Testis (tissue), 2 donors: ENCODE measurements at regions not wholly inside any gene's neighbourhood (a gene's known extent, or its start where the extent isn't known, plus 50 kb on each side); places are given as distances from the start of the nearest gene placed in this dataset.

ENCODE experiments used
- DNase-seq: peaks from one replicate; pipeline ENCODE4 v3.0.0-alpha.2; 2019
- H3K27ac ChIP-seq, 2 donors: fragments of 200-600 bp; sonication (generic); one replicate each; pipeline ENCODE4 v1.5.1; 2019
- H3K27me3 ChIP-seq: fragments of 200-600 bp; sonication (generic); one replicate; pipeline ENCODE4 v1.5.1; 2019
- H3K36me3 ChIP-seq: fragments of 200-600 bp; sonication (generic); one replicate; pipeline ENCODE4 v1.5.1; 2017; ENCODE audit warnings: low read depth; ENCODE audit errors: missing control alignments
- H3K4me1 ChIP-seq: fragments of 200-600 bp; sonication (generic); one replicate; pipeline ENCODE4 v1.5.1; 2019
- H3K4me3 ChIP-seq, 2 donors: fragments of 200-600 bp; sonication (generic); one replicate each; pipeline ENCODE4 v1.5.1; 2017 to 2019
- H3K9me3 ChIP-seq: fragments of 200-600 bp; sonication (generic); one replicate; pipeline ENCODE4 v1.5.1; 2017
- POLR2A ChIP-seq: fragments of 450-650 bp; IDR thresholded peaks from one replicate; pipeline ENCODE4 v1.6.1; 2017; ENCODE audit warnings: antibody characterized with exemption, mild to moderate bottlenecking, moderate library complexity
- WGBS, 2 donors: methylation state at CpG; one replicate each; pipeline ENCODE4 v1.1.5; 2018; 5-methylcytosine and 5-hydroxymethylcytosine counted together
- intact Hi-C: fragments of 100-400 bp; cut with DNase I; formaldehyde crosslinking; loops from one replicate; pipeline ENCODE4 v1.15.1; 2023; ENCODE audit warnings: low total_unique reads
- TF ChIP-seq, protein P1 (sequence below), 3 experiments: fragments of 450-650 bp in 2 of 3; fragments of 200-600 bp in 1 of 3; sonication (generic) in 1 of 3; IDR thresholded peaks; one replicate each; pipeline ENCODE4 v1.5.1; 2016 to 2019; ENCODE audit warnings: antibody characterized with exemption in 3 of 3, mild to moderate bottlenecking in 2 of 3, moderate library complexity in 1 of 3

DNA sequence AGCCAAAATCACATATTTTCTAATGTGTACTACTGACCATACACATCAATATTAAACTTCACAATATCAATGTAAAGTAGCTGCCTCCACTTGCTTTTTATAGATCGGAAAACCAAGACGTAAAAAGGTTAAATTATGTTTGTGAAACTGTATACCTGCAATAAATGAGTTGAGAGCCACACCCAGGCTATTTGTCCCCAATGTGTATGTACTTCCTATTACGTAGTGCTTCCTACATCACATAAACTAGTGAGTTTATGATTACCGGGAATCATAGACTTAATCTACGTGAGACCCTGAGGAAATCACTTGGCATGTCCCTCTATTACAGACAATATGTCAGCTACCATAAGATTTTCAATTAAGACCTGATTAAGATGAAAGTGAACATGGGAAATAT, 903.4 kb downstream of the RAB28 start:
- WGBS, 2 donors = 95 to 97% methylated on average over 5 of the region's 5 CpGs
- no peak for TF ChIP-seq POLR2A
- TF ChIP-seq, protein P1, sequence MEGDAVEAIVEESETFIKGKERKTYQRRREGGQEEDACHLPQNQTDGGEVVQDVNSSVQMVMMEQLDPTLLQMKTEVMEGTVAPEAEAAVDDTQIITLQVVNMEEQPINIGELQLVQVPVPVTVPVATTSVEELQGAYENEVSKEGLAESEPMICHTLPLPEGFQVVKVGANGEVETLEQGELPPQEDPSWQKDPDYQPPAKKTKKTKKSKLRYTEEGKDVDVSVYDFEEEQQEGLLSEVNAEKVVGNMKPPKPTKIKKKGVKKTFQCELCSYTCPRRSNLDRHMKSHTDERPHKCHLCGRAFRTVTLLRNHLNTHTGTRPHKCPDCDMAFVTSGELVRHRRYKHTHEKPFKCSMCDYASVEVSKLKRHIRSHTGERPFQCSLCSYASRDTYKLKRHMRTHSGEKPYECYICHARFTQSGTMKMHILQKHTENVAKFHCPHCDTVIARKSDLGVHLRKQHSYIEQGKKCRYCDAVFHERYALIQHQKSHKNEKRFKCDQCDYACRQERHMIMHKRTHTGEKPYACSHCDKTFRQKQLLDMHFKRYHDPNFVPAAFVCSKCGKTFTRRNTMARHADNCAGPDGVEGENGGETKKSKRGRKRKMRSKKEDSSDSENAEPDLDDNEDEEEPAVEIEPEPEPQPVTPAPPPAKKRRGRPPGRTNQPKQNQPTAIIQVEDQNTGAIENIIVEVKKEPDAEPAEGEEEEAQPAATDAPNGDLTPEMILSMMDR (IDR thresholded peaks at IDR 0.05) = no peak
- Histone ChIP-seq H3K4me1 (no peaks in the 10 kb centered on the region), H3K27ac (no peak overlapping the region), H3K27me3 (no peaks in the 10 kb centered on the region), H3K4me3 (no peak overlapping the region), H3K9me3 (no peaks in the 10 kb centered on the region), H3K36me3 (no peaks in the 10 kb centered on the region)
- intact Hi-C loops = no loop called here
- DNase-seq = no peak

DNA sequence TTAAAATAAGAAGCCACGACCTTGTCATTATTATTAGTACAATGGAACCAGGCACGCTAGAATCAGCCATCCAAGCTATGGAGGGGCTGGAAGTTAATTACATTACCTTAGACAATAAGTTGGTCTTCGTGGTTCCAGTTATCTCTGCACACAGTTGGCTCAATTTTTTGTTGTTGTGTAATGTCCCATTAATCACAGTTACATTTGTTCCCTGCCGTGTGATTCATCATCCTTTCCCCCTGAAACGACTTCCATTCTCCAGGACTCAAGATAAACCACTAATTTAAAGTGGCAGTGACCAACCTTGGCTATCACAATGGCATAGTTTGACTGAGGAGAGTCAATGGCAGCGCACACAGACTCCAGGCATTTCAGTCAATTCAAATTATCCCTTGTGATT, 905.0 kb downstream of the RAB28 start:
- WGBS, 2 donors = 57 to 58% methylated on average over 6 of the region's 6 CpGs
- TF ChIP-seq, protein P1 (IDR thresholded peaks at IDR 0.05) = no peak
- no peak for TF ChIP-seq POLR2A
- Histone ChIP-seq H3K36me3 (no peaks in the 10 kb centered on the region), H3K4me3 (no peak overlapping the region), H3K27ac (no peak overlapping the region), H3K4me1 (no peaks in the 10 kb centered on the region), H3K27me3 (no peaks in the 10 kb centered on the region), H3K9me3 (no peaks in the 10 kb centered on the region)
- DNase-seq = no peak
- intact Hi-C loops = no loop called here

DNA sequence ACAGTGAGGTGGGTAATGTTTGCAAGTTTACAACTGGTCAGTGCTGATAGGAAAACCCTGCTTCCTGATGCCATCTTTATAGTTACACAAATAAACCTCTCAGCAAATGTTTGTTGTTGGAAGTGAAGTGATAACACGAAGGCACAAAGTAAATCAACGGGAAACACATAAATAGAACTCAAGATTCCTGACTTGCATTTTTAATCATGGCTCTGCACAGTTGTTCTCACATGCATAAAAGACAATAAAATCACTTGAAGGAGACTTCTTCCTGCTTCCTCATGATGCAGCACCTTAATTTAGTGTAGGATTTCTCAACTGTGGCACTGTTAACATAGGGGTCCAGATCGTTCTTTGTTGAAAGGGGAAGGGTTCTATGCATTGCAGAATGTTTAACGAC, 907.7 kb downstream of the RAB28 start:
- DNase-seq = no peak
- H3K27me3 ChIP-seq = no peaks in the 10 kb centered on the region
- intact Hi-C loops = no loop called here
- no peak overlapping the region for H3K27ac ChIP-seq
- no peak overlapping the region for H3K4me3 ChIP-seq
- TF ChIP-seq, protein P1 (IDR thresholded peaks at IDR 0.05) = no peak
- no peak for TF ChIP-seq POLR2A
- 61 to 67% methylated on average over 4 of the region's 4 CpGs for WGBS, 2 donors
- H3K9me3 ChIP-seq = no peaks in the 10 kb centered on the region
- H3K36me3 ChIP-seq = no peaks in the 10 kb centered on the region
- H3K4me1 ChIP-seq = no peaks in the 10 kb centered on the region

DNA sequence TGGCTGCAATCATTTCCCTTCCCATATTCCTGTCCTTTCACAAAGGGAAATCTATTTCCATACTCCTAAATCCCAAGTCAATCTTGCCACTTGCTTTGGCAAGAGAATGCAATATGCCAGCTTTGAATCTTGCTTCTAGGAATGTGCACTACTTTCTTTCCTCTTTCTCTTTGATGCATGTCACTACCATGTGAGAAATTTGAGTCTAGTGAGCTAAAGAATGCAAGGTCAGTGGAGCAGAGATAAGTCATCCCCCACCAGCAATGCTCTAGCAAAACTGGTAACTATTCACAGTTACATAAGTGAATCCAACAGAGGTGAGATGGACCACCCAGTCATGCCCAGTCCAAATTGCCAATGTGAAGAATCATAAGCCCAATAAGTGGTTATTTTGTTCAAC, 910.4 kb downstream of the RAB28 start:
- no peaks in the 10 kb centered on the region for H3K9me3 ChIP-seq
- H3K27ac ChIP-seq = no peak overlapping the region
- H3K36me3 ChIP-seq = no peaks in the 10 kb centered on the region
- intact Hi-C loops = no loop called here
- no peaks in the 10 kb centered on the region for H3K4me1 ChIP-seq
- no peak for DNase-seq
- no peak overlapping the region for H3K4me3 ChIP-seq
- TF ChIP-seq POLR2A = no peak
- TF ChIP-seq, protein P1 (IDR thresholded peaks at IDR 0.05) = no peak
- H3K27me3 ChIP-seq = no peaks in the 10 kb centered on the region

DNA sequence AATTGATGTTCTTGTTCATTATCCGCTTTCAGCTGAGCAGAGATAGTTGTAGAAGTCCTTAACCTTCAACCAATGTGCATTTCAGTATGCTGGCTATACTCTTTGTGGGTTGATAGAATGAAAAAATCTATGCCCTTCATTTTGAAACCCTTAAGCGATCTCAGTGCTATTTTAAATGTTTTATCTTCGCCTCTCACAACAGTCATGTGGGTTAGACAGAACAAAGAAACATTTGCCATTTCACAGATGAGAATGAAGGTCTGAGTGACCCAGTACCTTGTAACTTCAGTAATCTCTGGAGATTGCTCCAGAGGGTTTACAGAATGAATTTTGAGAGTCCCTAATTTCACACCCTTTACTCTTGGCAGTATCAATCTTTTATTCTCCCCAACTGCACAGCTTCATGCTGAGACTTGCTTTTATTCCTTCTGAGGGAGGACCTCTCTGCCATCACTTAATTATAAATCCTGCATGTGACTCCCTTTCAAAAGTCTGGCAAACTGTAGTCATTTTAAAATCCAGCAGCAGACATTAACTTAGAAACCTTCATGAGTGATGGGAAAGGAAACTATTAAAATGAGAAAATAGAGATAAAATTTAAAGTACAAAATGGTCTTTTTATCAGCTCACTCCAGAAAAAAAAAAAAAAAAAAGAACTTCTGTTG, 921.5 kb downstream of the RAB28 start:
- H3K27ac ChIP-seq = no peak overlapping the region
- no peaks in the 10 kb centered on the region for H3K4me1 ChIP-seq
- intact Hi-C loops = no loop called here
- TF ChIP-seq, protein P1 (IDR thresholded peaks at IDR 0.05) = no peak
- TF ChIP-seq POLR2A = no peak
- H3K9me3 ChIP-seq = no peaks in the 10 kb centered on the region
- H3K36me3 ChIP-seq = no peaks in the 10 kb centered on the region
- no peak for DNase-seq
- WGBS, 2 donors = 58 to 67% methylated on average over 3 of the region's 3 CpGs
- H3K4me3 ChIP-seq = no peak overlapping the region
- H3K27me3 ChIP-seq = no peaks in the 10 kb centered on the region
